H1 (cell line): ENCODE measurements at regions not wholly inside any gene's neighbourhood (a gene's known extent, or its start where the extent isn't known, plus 50 kb on each side); places are given as distances from the start of the nearest gene placed in this dataset.

Experiments
- CTCF ChIA-PET: fragments of 300-600 bp; sonication (Branson Sonifier 250); formaldehyde crosslinking; loops from one replicate; lab custom pipeline; 2021; ENCODE audit not compliant: partially characterized antibody; lab: Charles Lee
- POLR2A ChIA-PET: fragments of 300-600 bp; sonication (Branson Sonifier 250); formaldehyde crosslinking; loops from one replicate; lab custom pipeline; 2021; ENCODE audit warnings: inconsistent platforms; ENCODE audit not compliant: partially characterized antibody; lab: Charles Lee
- DNase-seq, 2 experiments: peaks; one replicate each; pipeline versions ENCODE4 v3.0.0 to v3.0.0-alpha.2; 2010 to 2022; ENCODE audit warnings: low spot score in 2 of 2, low read depth in 1 of 2, mixed read lengths in 1 of 2
- FAIRE-seq: peaks from 2 replicates; lab custom pipeline; 2011; peaks lifted over from hg19 to GRCh38; lab: Jason Lieb, UNC
- H2AFZ ChIP-seq: 2 replicates; pipeline ENCODE4 v1.8.1; 2012; ENCODE audit warnings: low read length, inconsistent platforms
- H2AK5ac ChIP-seq: 2 replicates; pipeline ENCODE4 v1.6.1; 2013; ENCODE audit warnings: low read depth, low read length
- H2BK120ac ChIP-seq: replicated peaks from 2 replicates; pipeline ENCODE3; 2013; ENCODE audit warnings: low read depth, low read length, inconsistent platforms
- H2BK12ac ChIP-seq: 2 replicates; pipeline ENCODE4 v1.6.1; 2013; ENCODE audit warnings: low read depth, low read length
- H2BK15ac ChIP-seq: 2 replicates; pipeline ENCODE4 v1.6.1; 2013; ENCODE audit warnings: low read length
- H2BK20ac ChIP-seq: 2 replicates; pipeline ENCODE4 v1.6.1; 2013; ENCODE audit warnings: low read length
- H2BK5ac ChIP-seq: 2 replicates; pipeline ENCODE4 v1.6.1; 2013; ENCODE audit warnings: low read depth, low read length
- H3K14ac ChIP-seq: 2 replicates; pipeline ENCODE4 v1.6.1; 2013; ENCODE audit warnings: inconsistent platforms; ENCODE audit not compliant: insufficient read length
- H3K18ac ChIP-seq: 2 replicates; pipeline ENCODE4 v1.6.1; 2013; ENCODE audit warnings: low read length; ENCODE audit errors: extremely low read depth
- H3K23ac ChIP-seq: 2 replicates; pipeline ENCODE4 v1.6.1; 2013; ENCODE audit warnings: inconsistent platforms; ENCODE audit not compliant: insufficient read length
- H3K23me2 ChIP-seq: 2 replicates; pipeline ENCODE4 v1.6.1; 2013; ENCODE audit warnings: low read depth, low read length
- H3K27ac ChIP-seq: 2 replicates; pipeline ENCODE4 v1.6.1; 2011; ENCODE audit warnings: low read depth, low read length, inconsistent platforms
- H3K27me3 ChIP-seq, 4 experiments: replicated peaks in 1 of 4; 1 replicate in 1 of 4; 2 replicates in 3 of 4; pipeline versions ENCODE4 v1.6.1 to v1.8.1; 2011 to 2013; ENCODE audit warnings: low read length in 3 of 4, mild to moderate bottlenecking in 3 of 4, inconsistent platforms in 2 of 4, mixed read lengths in 2 of 4, moderate library complexity in 1 of 4; ENCODE audit not compliant: control insufficient read depth in 3 of 4, insufficient read depth in 3 of 4; ENCODE audit errors: extremely low read depth in 1 of 4
- H3K36me3 ChIP-seq, 4 experiments: 2 replicates each; pipeline versions ENCODE4 v1.6.1 to v1.8.1; 2011 to 2013; ENCODE audit warnings: mild to moderate bottlenecking in 4 of 4, low read length in 3 of 4, moderate library complexity in 2 of 4, control low read depth in 1 of 4, inconsistent platforms in 1 of 4; ENCODE audit not compliant: insufficient read depth in 4 of 4, control insufficient read depth in 2 of 4
- H3K4ac ChIP-seq: replicated peaks from 2 replicates; pipeline ENCODE3; 2013; ENCODE audit warnings: low read length, low read depth, mixed read lengths, inconsistent platforms; ENCODE audit not compliant: insufficient read length
- H3K4me1 ChIP-seq, 4 experiments: replicated peaks in 1 of 4; 1 replicate in 1 of 4; 2 replicates in 3 of 4; pipeline versions ENCODE4 v1.6.1 to v1.8.1; 2011 to 2013; ENCODE audit warnings: low read length in 3 of 4, inconsistent platforms in 2 of 4, mixed read lengths in 1 of 4; ENCODE audit not compliant: insufficient read depth in 4 of 4, control insufficient read depth in 3 of 4
- H3K4me2 ChIP-seq, 2 experiments: 2 replicates each; pipeline versions ENCODE4 v1.6.1 to v1.8.1; 2011 to 2013; ENCODE audit warnings: low read depth in 2 of 2, low read length in 2 of 2, control low read depth in 1 of 2, inconsistent platforms in 1 of 2, mild to moderate bottlenecking in 1 of 2; ENCODE audit not compliant: insufficient read depth in 1 of 2
- H3K4me3 ChIP-seq, 4 experiments: fragments of 200-600, 300-600 bp in 1 of 4; sonication (generic), shearing (Covaris generic), sonication (Bioruptor Twin) in 1 of 4; 2 replicates each; pipeline versions ENCODE4 v1.5.1 to v1.8.1; 2011 to 2016; ENCODE audit warnings: low read length in 4 of 4, low read depth in 3 of 4, control low read depth in 2 of 4, inconsistent platforms in 2 of 4, mild to moderate bottlenecking in 2 of 4, mixed read lengths in 1 of 4, moderate library complexity in 1 of 4; ENCODE audit not compliant: insufficient read depth in 2 of 4; ENCODE audit errors: extremely low read depth in 1 of 4
- H3K56ac ChIP-seq: replicated peaks from 2 replicates; pipeline ENCODE3; 2013; ENCODE audit warnings: low read depth, mild to moderate bottlenecking, mixed read lengths, low read length, inconsistent platforms; ENCODE audit not compliant: insufficient read length
- H3K79me1 ChIP-seq: 2 replicates; pipeline ENCODE4 v1.6.1; 2013; ENCODE audit warnings: low read depth, low read length, control low read depth
- H3K79me2 ChIP-seq, 2 experiments: 2 replicates each; pipeline versions ENCODE4 v1.6.1 to v1.8.1; 2012 to 2013; ENCODE audit warnings: low read length in 2 of 2, mild to moderate bottlenecking in 2 of 2, inconsistent platforms in 1 of 2; ENCODE audit not compliant: insufficient read depth in 2 of 2, control insufficient read depth in 1 of 2
- H3K9ac ChIP-seq, 4 experiments: replicated peaks in 1 of 4; 1 replicate in 1 of 4; 2 replicates in 3 of 4; pipeline versions ENCODE4 v1.6.1 to v1.8.1; 2011 to 2013; ENCODE audit warnings: low read depth in 3 of 4, low read length in 3 of 4, control low read depth in 2 of 4, mild to moderate bottlenecking in 2 of 4, moderate library complexity in 2 of 4, inconsistent platforms in 1 of 4; ENCODE audit errors: extremely low read depth in 1 of 4
- H3K9me3 ChIP-seq, 2 experiments: 2 replicates each; pipeline versions ENCODE4 v1.6.1 to v1.8.1; 2012 to 2013; ENCODE audit warnings: mild to moderate bottlenecking in 2 of 2, moderate library complexity in 2 of 2, control low read depth in 1 of 2, inconsistent platforms in 1 of 2, low read depth in 1 of 2, low read length in 1 of 2, mixed read lengths in 1 of 2; ENCODE audit not compliant: insufficient read depth in 2 of 2
- H4K20me1 ChIP-seq, 2 experiments: replicated peaks in 1 of 2; 2 replicates each; pipeline versions ENCODE3 to v1.8.1; 2011 to 2013; ENCODE audit warnings: inconsistent platforms in 2 of 2, low read length in 2 of 2, mild to moderate bottlenecking in 1 of 2; ENCODE audit not compliant: insufficient read depth in 2 of 2, control insufficient read depth in 1 of 2
- H4K5ac ChIP-seq: 2 replicates; pipeline ENCODE4 v1.6.1; 2013; ENCODE audit warnings: low read length, low read depth, mixed read lengths, inconsistent platforms; ENCODE audit not compliant: insufficient read length
- H4K8ac ChIP-seq: 2 replicates; pipeline ENCODE4 v1.8.0; 2013; ENCODE audit warnings: mild to moderate bottlenecking, moderate library complexity, low read length, inconsistent platforms; ENCODE audit not compliant: insufficient read depth; ENCODE audit errors: extremely low read depth
- H4K91ac ChIP-seq: replicated peaks from 2 replicates; pipeline ENCODE3; 2013; ENCODE audit warnings: low read length, mixed read lengths, inconsistent platforms; ENCODE audit not compliant: insufficient read length
- CEBPB ChIP-seq: IDR thresholded peaks from 2 replicates; pipeline ENCODE4 v1.6.1; 2012; ENCODE audit warnings: low read depth, low read length
- CHD2 ChIP-seq: IDR thresholded peaks from 2 replicates; pipeline ENCODE4 v1.6.1; 2012; ENCODE audit warnings: low read length, improper control_type of control experiment
- EP300 ChIP-seq, 2 experiments: IDR thresholded peaks; 1 replicate in 1 of 2; 2 replicates in 1 of 2; pipeline ENCODE4 v1.6.1; 2011 to 2012; ENCODE audit warnings: low read depth in 2 of 2, low read length in 2 of 2, mild to moderate bottlenecking in 2 of 2, borderline replicate concordance in 1 of 2, inconsistent platforms in 1 of 2, moderate library complexity in 1 of 2
- NRF1 ChIP-seq: IDR thresholded peaks from 2 replicates; pipeline ENCODE4 v1.6.1; 2011; ENCODE audit warnings: mild to moderate bottlenecking, low read depth, low read length, improper control_type of control experiment
- POLR2AphosphoS5 ChIP-seq: IDR thresholded peaks from 2 replicates; pipeline ENCODE4 v1.6.1; 2011; ENCODE audit warnings: low read depth, low read length
- POU5F1 ChIP-seq: IDR thresholded peaks from 2 replicates; pipeline ENCODE4 v1.6.1; 2011; ENCODE audit warnings: low read depth, mild to moderate bottlenecking, low read length, moderate library complexity
- SAP30 ChIP-seq: fragments of 300-600 bp; sonication (generic); IDR thresholded peaks from 2 replicates; pipeline ENCODE4 v1.7.1; 2012; ENCODE audit warnings: low read length, moderate library complexity, mild to moderate bottlenecking, inconsistent platforms; ENCODE audit not compliant: insufficient read depth, insufficient replicate concordance
- SIRT6 ChIP-seq: IDR thresholded peaks from one replicate; pipeline ENCODE4 v1.7.1; 2012; ENCODE audit warnings: low read length, inconsistent platforms
- SP1 ChIP-seq: IDR thresholded peaks from 2 replicates; pipeline ENCODE4 v1.6.1; 2011; ENCODE audit warnings: low read depth, low read length
- SP2 ChIP-seq: IDR thresholded peaks from 2 replicates; pipeline ENCODE4 v1.6.1; 2012; ENCODE audit warnings: mild to moderate bottlenecking, low read length, inconsistent platforms
- SUZ12 ChIP-seq: fragments of 200-600 bp; sonication (generic); IDR thresholded peaks from 2 replicates; pipeline ENCODE4 v1.6.1; 2012; ENCODE audit warnings: mild to moderate bottlenecking, inconsistent platforms, low read length, moderate library complexity, mixed read lengths
- TAF1 ChIP-seq: IDR thresholded peaks from 2 replicates; pipeline ENCODE4 v1.6.1; 2011; ENCODE audit warnings: mild to moderate bottlenecking, low read depth, low read length
- TBP ChIP-seq: IDR thresholded peaks from 2 replicates; pipeline ENCODE4 v1.6.1; 2011; ENCODE audit warnings: low read depth, low read length, improper control_type of control experiment
- WGBS, 2 experiments: shearing (Covaris generic) in 1 of 2; methylation state at CpG; one replicate each; pipeline versions ENCODE4 v1.1.6 to v1.1.7; 2013 to 2015; ENCODE audit warnings: low lambda C conversion rate in 2 of 2, mixed read lengths in 2 of 2, inconsistent platforms in 1 of 2, low coverage in 1 of 2, missing lambda C conversion rate in 1 of 2; ENCODE audit not compliant: insufficient replicate concordance in 2 of 2, insufficient coverage in 1 of 2, insufficient read length in 1 of 2; ENCODE audit errors: extremely low coverage in 1 of 2, missing lambda C conversion rate in 1 of 2; 5-methylcytosine and 5-hydroxymethylcytosine counted together
- TF ChIP-seq, protein P1 (sequence below): IDR thresholded peaks from 2 replicates; pipeline ENCODE4 v1.6.1; 2012; ENCODE audit warnings: inconsistent platforms

DNA sequence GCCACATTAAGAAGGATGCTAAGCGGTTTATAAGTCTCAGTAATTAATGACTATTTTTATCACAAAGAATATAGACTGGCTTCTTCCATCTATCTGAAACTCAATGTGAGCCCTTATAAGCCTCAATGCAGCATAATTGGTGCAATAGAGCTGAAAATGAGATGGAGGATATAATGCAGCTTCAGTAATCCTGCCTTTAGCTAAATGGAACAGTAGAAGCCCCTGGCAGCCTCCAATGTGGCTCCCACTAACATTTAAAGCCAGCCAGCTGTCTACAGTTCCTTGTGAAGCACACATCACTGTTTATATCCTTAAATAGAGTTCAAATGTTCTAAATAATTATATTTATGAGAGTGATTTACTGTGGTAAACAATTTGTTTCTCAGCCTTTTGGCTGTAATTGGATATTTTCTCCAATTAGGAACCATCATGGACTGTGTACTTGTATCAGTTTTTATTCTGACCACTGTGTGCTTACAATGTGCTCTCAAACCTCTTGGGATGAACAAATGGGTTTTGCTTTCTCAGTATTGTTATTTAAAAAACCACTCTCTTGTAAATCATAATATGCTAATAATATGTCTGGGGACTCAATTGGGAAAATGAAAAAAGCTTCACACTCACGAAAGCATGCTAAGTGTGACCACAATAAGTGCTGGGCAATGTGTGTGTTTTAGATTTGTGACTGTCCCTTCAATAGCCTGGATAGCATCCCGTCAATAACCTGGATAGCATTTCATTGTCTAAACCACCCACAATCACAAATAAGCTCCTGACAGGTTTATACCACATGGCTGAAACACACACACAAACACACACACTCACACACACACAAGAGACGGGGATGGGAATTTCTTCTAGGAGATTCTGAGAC lies 366.6 kb downstream of the GBE1 start:
- no peak overlapping the region for H2AK5ac ChIP-seq
- H3K56ac ChIP-seq, result no peak overlapping the region
- H3K18ac ChIP-seq, result no peak overlapping the region
- H3K27ac ChIP-seq, result no peak overlapping the region
- H2AFZ ChIP-seq, result no peak overlapping the region
- no peak overlapping the region for H4K5ac ChIP-seq
- no peak overlapping the region for H3K4ac ChIP-seq
- no peaks in the 10 kb centered on the region for H3K27me3 ChIP-seq
- H3K23me2 ChIP-seq, result no peaks in the 10 kb centered on the region
- no peak overlapping the region for H2BK12ac ChIP-seq
- no peak overlapping the region for H2BK120ac ChIP-seq
- no peak overlapping the region for H3K14ac ChIP-seq
- H3K23ac ChIP-seq, result no peak overlapping the region
- no peak overlapping the region for H2BK15ac ChIP-seq
- no peaks in the 10 kb centered on the region for H3K79me1 ChIP-seq
- no peak overlapping the region for H2BK5ac ChIP-seq
- no peak overlapping the region for H3K4me3 ChIP-seq
- CTCF ChIA-PET, result interaction anchor here (0.6 to 2.5 kb wide), 21 partner anchors 8 to 788 kb away, joined by 3 to 8 read pairs (median 3); no protein-coding TSS in a partner anchor
- DNase-seq (no peak), FAIRE-seq (no peak)
- no peaks in the 10 kb centered on the region for H4K20me1 ChIP-seq
- H2BK20ac ChIP-seq, result no peak overlapping the region
- no peak overlapping the region for H4K8ac ChIP-seq
- no peaks in the 10 kb centered on the region for H3K79me2 ChIP-seq
- no peaks in the 10 kb centered on the region; a peak in 1 of 4 replicates for H3K9me3 ChIP-seq
- no peak overlapping the region for H3K9ac ChIP-seq
- H3K4me2 ChIP-seq, result no peak overlapping the region
- H3K4me1 ChIP-seq, result no peaks in the 10 kb centered on the region
- no peak overlapping the region for H4K91ac ChIP-seq
- POLR2A ChIA-PET, result no interaction called here
- WGBS, 2 experiments, result 90% methylated on average over 4 of the region's 4 CpGs; no CpG with 5 or more reads in 1 of the 2 experiments
- no peaks in the 10 kb centered on the region for H3K36me3 ChIP-seq
- TF ChIP-seq SP2 (no peak), SAP30 (no peak), CHD2 (no peak), CEBPB (no peak), POU5F1 (no peak), SUZ12 (no peak), POLR2AphosphoS5 (no peak), SP1 (no peak), TBP (no peak), EP300 (IDR thresholded peaks at IDR 0.05; ENCODE audit: borderline replicate concordance in 1 of 2, low read depth in 2 of 2, low read length in 2 of 2) (no peak), TAF1 (no peak), NRF1 (no peak), SIRT6 (no peak)
- TF ChIP-seq, protein P1, sequence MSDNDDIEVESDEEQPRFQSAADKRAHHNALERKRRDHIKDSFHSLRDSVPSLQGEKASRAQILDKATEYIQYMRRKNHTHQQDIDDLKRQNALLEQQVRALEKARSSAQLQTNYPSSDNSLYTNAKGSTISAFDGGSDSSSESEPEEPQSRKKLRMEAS, result no peak
